Bronchial epithelial cell (primary cell): ENCODE measurements at regions not wholly inside any gene's neighbourhood (a gene's known extent, or its start where the extent isn't known, plus 50 kb on each side); places are given as distances from the start of the nearest gene placed in this dataset.
"Not testable (repeated sequence)": the region's sequence is repeated elsewhere in the genome, so short reads cannot be mapped to it uniquely, and the experiment has no call there.

Experiments used
- DNase-seq: peaks from one replicate; pipeline ENCODE4 v3.0.0-alpha.2; 2010; ENCODE audit warnings: low read depth
- FAIRE-seq: peaks from 2 replicates; lab custom pipeline; 2011; peaks lifted over from hg19 to GRCh38; lab: Jason Lieb, UNC
- H3K27me3 ChIP-seq: 2 replicates; pipeline ENCODE4 v1.5.1; 2011; ENCODE audit warnings: low read length; ENCODE audit not compliant: control insufficient read depth, insufficient read depth
- H3K36me3 ChIP-seq: 2 replicates; pipeline ENCODE4 v1.5.1; 2011; ENCODE audit warnings: low read length; ENCODE audit not compliant: control insufficient read depth, insufficient read depth
- H3K4me3 ChIP-seq: 2 replicates; pipeline ENCODE4 v1.5.1; 2011; ENCODE audit warnings: mild to moderate bottlenecking, low read depth, low read length, control low read depth
- CTCF ChIP-seq: IDR thresholded peaks from 2 replicates; pipeline ENCODE4 v1.5.1; 2011; ENCODE audit warnings: mild to moderate bottlenecking, moderate library complexity, low read length, control low read depth, inconsistent platforms; ENCODE audit not compliant: insufficient read depth, severe bottlenecking

- not testable (repeated sequence) for DNase-seq, H3K36me3 ChIP-seq, H3K27me3 ChIP-seq, H3K4me3 ChIP-seq, FAIRE-seq
These were observed 88.5 kb upstream of the DCAF12L1 start for GRCh38 chrX:126641076-126641475.

- TF ChIP-seq CTCF: no peak
- Histone ChIP-seq H3K36me3 (no peaks in the 10 kb centered on the region), H3K4me3 (no peak overlapping the region), H3K27me3 (no peaks in the 10 kb centered on the region)
- FAIRE-seq (no peak), DNase-seq (peak; percentile 9)
These were observed 102.4 kb upstream of the DCAF12L1 start for GRCh38 chrX:126655061-126655460.

GRCh38 chrX:126658447-126658846 is 105.8 kb upstream of the DCAF12L1 start:
- TF ChIP-seq CTCF: no peak
- Histone ChIP-seq H3K27me3 (no peaks in the 10 kb centered on the region), H3K4me3 (no peak overlapping the region), H3K36me3 (no peaks in the 10 kb centered on the region)
- no peak for FAIRE-seq
- DNase-seq: peak; percentile 1

GRCh38 chrX:126670258-126670657 is 117.6 kb upstream of the DCAF12L1 start:
- H3K27me3 ChIP-seq: no peaks in the 10 kb centered on the region
- H3K4me3 ChIP-seq: no peak overlapping the region
- FAIRE-seq: no peak
- no peaks in the 10 kb centered on the region for H3K36me3 ChIP-seq
- no peak for TF ChIP-seq CTCF
- no peak for DNase-seq

- not testable (repeated sequence) for H3K4me3 ChIP-seq, FAIRE-seq, DNase-seq, H3K36me3 ChIP-seq, H3K27me3 ChIP-seq
These were observed 120.8 kb upstream of the DCAF12L1 start for GRCh38 chrX:126673366-126673765.

- FAIRE-seq, H3K36me3 ChIP-seq, H3K27me3 ChIP-seq, DNase-seq, H3K4me3 ChIP-seq: not testable (repeated sequence)
These were observed 121.3 kb upstream of the DCAF12L1 start for GRCh38 chrX:126673816-126674491.

- TF ChIP-seq CTCF: no peak
- H3K36me3 ChIP-seq: no peaks in the 10 kb centered on the region
- DNase-seq (no peak), FAIRE-seq (no peak)
- no peak overlapping the region for H3K4me3 ChIP-seq
- no peaks in the 10 kb centered on the region for H3K27me3 ChIP-seq
These were observed 124.1 kb upstream of the PRR32 start for GRCh38 chrX:126695375-126695896.
